Activated naive CD4-positive, alpha-beta T cell treated with Interleukin-2 at 50 U/mL for 16 hours (primary cell): ENCODE measurements at regions not wholly inside any gene's neighbourhood (a gene's known extent, or its start where the extent isn't known, plus 50 kb on each side); places are given as distances from the start of the nearest gene placed in this dataset.

ENCODE experiments used
- DNase-seq: peaks from one replicate; pipeline ENCODE4 v3.0.0-alpha.2; 2020

- DNase-seq = no peak
These were observed 524.1 kb downstream of the METTL15 start for GRCh38 chr11:28632338-28632737.

- no peak for DNase-seq
These were observed 523.0 kb downstream of the METTL15 start for GRCh38 chr11:28631148-28631547.

GRCh38 chr11:28629235-28629634, 521.0 kb downstream of the METTL15 start:
- DNase-seq = no peak

DNA sequence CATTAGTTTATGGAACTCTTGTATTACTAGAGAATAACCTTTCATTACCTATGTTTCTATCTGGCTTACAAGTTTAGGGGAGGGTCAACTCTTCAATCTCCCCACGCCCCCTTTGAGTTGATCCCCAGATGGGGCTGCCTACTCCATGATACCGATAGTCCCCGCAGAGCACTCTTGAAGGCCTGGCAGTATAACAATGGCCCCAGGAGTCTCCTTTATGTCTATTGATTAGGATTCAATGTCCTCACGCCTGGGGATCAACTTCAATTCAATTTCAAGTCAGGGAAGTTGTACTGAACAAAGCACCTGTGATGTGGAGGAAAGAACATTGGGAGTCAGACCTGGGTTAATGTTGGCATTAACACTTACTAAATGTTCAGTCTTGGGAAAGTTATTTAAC, 520.2 kb downstream of the METTL15 start:
- no peak for DNase-seq

DNA sequence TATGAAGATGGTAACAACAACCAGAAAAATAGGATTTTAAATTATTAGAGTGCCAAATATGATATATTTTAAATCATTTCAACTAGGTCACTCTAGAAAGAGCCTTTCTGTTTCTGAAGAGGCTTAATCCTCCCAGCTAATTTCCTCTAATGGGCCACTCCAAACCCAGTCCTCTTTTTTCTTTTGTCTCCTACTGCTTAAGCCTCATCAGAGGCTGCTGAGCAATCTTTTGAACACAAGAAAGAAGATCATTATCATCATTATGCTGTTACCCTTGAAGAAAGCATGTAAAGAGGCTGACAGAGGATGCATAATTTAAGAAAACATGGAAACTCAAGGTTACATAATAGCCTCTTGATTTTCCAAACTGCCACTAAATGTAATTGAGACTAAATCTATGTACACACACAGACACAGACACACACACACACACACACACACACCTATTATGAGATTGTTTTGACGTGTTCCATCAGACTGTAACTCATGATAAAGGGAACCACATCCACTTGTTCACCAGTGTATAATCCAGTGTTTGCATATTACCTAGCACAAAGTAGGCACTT, 519.6 kb downstream of the METTL15 start:
- DNase-seq = no peak

- DNase-seq = no peak
These were observed 517.3 kb downstream of the METTL15 start for GRCh38 chr11:28625532-28625931.

DNA sequence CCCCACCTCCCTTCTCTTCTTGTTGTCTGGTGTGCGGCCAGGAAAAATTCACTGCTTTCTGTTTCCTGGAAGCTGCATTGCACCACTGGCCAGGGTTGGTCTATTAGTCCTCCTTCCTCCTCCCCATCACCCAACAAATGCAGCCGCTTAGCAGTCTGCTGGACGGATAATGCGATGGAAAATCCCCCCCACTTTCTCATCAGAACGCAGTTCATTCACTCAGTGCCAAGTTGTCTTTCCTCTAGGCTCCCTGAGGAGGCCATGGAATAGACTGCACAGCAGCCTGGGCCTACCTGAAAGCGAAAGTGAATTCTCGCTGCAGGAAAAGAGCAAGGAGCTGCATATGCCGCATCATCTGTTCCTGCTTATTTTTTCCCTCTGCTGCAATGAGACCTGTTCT, 513.6 kb downstream of the METTL15 start:
- DNase-seq = no peak

GRCh38 chr11:28619846-28620540, 511.8 kb downstream of the METTL15 start:
- no peak for DNase-seq

DNA sequence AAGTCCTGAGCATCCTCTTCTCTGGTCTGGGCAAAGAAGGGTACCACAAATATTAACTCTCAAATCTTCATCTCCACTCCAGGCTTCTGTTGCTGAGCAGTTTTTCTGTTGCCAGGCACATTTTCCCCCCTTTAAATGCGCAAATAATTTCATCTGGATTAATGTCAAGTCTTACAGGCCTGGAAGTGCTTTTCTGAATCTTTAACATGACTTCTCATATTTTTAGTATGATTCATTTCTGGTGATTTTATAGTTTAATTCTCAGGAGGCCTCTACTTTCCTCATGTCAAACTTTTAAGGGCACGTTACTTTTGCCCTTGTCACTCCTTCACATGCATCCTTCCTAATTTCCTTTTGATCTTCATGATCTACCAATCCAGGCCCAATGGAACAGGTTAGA, 510.2 kb downstream of the METTL15 start:
- DNase-seq = no peak

- no peak for DNase-seq
These were observed 508.2 kb downstream of the METTL15 start for GRCh38 chr11:28616160-28616965.

- no peak for DNase-seq
These were observed 507.4 kb downstream of the METTL15 start for GRCh38 chr11:28615542-28615941.

- no peak for DNase-seq
These were observed 498.7 kb downstream of the METTL15 start for GRCh38 chr11:28606930-28607329.

GRCh38 chr11:28599656-28600055, 491.5 kb downstream of the METTL15 start:
- DNase-seq = no peak

- no peak for DNase-seq
These were observed 490.3 kb downstream of the METTL15 start for GRCh38 chr11:28598531-28598930.

- no peak for DNase-seq
These were observed 488.6 kb downstream of the METTL15 start for GRCh38 chr11:28596816-28597215.

- no peak for DNase-seq
These were observed 484.0 kb downstream of the METTL15 start for GRCh38 chr11:28592141-28592540.

DNA sequence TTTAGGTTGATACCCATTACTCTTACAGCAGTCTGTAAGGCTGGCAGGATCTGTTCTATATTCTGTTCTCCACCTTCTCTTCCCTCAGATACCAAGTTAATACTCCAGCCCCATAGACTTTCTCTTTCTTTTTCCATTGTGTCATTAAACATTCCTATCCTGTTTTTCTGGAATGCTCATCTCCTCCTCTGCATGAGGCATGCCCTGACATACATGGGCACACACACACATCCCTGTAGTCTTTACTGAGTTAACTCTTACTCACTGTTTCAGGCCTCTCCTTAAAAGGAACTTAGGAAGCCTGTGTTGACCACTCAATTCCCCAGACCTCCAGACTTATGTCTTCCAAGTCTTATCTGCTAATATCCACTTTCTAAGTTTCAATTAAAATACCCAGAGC, 476.8 kb downstream of the METTL15 start:
- DNase-seq = no peak

GRCh38 chr11:28582506-28582905, 474.3 kb downstream of the METTL15 start:
- no peak for DNase-seq

- DNase-seq = no peak
These were observed 473.4 kb downstream of the METTL15 start for GRCh38 chr11:28581286-28582242.

DNA sequence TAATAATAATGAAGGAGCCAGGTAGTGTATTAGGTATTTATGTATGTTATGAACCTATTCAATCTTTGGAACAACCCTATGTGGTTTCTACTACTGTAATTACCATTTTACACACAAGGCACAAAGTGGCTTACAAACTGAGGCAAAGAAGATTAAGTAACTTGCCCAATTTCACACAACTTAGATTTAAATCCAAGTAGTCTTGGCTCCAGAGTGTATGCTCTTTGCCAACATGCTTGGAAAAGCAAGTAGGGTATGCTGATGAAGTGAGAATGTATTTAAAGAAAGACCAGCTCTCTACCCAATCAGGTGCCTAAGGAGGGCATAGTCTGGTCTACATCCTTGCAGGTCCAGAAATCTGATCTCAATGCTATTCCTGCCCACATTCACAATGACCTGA, 463.2 kb downstream of the METTL15 start:
- no peak for DNase-seq

DNA sequence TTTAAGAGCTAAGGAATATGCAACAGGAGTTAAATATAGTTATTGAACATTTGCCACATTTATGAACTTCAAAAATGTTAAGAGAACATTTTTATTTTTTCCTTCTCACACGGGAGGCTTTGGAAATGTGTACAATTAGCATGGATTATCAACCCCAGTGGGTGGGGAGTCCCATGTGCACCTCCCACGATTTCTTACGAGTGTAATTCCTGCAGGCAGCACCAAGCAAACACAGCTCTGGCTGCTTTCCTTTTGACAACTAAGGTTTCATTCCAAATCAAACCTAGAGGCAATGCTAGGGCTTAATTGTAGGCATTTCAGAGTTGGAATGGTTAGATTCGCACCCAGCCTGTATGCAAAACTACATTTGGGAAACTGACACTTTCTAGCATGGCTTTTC, 460.9 kb downstream of the METTL15 start:
- DNase-seq = no peak

GRCh38 chr11:28566339-28567089, 458.3 kb downstream of the METTL15 start:
- DNase-seq = no peak
